ENCODE measurements at regions not wholly inside any gene's neighbourhood (a gene's known extent, or its start where the extent isn't known, plus 50 kb on each side); places are given as distances from the start of the nearest gene placed in this dataset.
A peak's percentile ranks its signal among the peaks of the same experiment; 100 is the strongest.

DNA sequence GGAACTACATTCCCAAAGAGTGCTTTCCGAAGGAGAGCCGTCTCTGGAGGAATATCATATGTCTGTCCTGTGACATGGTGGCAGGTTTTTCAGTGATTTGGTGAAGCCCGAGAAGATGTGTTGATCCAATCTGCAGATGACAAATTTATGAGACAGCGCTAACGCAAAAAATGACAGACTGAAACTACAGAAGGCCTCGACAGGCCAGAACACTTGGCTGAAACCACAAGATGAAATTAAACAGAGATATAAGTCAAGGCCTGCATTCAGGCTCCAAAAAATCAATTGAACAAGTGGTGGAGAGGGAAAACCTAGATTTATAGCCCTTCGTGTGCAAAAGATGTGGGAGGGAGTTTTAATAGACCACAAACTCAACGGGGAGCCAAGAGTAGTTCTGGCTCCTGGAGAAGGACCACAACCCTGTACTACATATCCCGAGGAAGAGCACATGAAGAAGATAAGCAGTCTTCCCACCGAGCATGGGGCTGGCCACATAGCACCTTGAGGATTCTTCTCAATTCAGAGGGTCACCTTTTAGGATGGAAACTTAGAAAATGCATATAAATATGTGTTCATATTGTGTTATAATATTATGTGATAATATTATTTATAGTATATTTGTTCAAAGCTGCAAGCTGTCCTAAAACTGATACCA is 231.3 kb upstream of the PDE10A start:
- Histone ChIP-seq H3K36me3 (no peaks in the 10 kb centered on the region), H3K27me3 (no peaks in the 10 kb centered on the region), H3K9me3 (no peaks in the 10 kb centered on the region), H3K4me3 (no peak overlapping the region)
- no peak for DNase-seq

DNA sequence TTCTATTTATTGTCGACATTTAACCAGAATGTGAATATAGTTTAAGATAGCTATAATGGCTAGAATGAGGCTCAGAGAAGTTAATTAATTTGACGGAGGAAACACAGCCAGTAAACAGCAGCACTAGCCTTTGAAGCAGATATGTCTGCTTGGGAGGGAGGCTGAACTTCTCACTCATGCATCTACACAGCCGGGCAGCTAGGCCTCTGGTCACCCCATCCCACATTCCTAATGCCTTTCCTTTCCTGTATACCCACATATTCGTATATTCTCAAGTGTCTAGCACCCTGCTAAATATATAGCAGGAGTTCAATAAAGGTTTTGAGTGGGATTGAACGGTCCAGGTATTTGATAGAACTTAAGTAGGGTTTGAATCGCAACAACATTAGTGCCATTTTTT is 230.4 kb upstream of the PDE10A start:
- H3K4me3 ChIP-seq = no peak overlapping the region
- no peaks in the 10 kb centered on the region for H3K9me3 ChIP-seq
- no peak for DNase-seq
- H3K27me3 ChIP-seq = no peaks in the 10 kb centered on the region
- no peaks in the 10 kb centered on the region for H3K36me3 ChIP-seq

DNA sequence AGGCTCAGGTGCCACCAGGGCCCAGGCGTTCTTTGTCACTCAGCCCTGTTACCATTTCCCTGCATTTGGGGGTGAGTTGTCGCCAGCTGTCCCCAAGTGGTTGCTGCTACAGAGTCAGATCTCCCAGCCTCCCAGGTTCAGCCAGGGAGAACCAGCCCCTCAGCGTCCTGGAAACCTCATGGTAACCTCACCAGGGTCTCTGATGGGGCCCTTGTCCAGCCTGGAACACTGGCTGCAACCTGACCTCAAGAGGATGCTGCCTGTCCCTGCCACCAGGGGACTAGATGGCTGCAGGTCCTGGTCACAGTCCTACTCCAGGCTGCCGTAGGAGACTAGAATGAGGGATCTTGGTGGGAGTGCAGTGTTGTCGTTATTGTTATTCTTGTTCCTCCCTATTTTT is 228.3 kb upstream of the PDE10A start:
- Histone ChIP-seq H3K36me3 (no peaks in the 10 kb centered on the region), H3K4me3 (no peak overlapping the region), H3K27me3 (no peaks in the 10 kb centered on the region), H3K9me3 (no peaks in the 10 kb centered on the region)
- no peak for DNase-seq

DNA sequence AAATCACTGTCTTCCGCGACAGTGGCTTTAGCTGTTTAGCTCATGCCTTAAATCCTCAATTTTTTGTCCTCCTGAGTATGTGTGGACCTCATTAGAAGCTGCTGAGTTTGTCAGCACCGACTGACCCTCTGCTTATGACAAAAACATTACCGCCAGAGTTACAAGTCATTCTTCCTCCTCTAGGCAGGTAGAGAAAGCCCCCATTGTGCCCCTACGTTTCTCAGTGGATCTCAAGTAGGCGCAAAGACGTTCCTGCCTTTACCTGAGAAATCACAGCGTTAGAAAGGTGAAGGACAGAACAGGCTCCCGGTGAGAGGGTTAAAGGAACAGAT is 227.3 kb upstream of the PDE10A start:
- H3K4me3 ChIP-seq = no peak overlapping the region
- H3K36me3 ChIP-seq = no peaks in the 10 kb centered on the region
- H3K9me3 ChIP-seq = no peaks in the 10 kb centered on the region
- DNase-seq = no peak
- no peaks in the 10 kb centered on the region for H3K27me3 ChIP-seq

DNA sequence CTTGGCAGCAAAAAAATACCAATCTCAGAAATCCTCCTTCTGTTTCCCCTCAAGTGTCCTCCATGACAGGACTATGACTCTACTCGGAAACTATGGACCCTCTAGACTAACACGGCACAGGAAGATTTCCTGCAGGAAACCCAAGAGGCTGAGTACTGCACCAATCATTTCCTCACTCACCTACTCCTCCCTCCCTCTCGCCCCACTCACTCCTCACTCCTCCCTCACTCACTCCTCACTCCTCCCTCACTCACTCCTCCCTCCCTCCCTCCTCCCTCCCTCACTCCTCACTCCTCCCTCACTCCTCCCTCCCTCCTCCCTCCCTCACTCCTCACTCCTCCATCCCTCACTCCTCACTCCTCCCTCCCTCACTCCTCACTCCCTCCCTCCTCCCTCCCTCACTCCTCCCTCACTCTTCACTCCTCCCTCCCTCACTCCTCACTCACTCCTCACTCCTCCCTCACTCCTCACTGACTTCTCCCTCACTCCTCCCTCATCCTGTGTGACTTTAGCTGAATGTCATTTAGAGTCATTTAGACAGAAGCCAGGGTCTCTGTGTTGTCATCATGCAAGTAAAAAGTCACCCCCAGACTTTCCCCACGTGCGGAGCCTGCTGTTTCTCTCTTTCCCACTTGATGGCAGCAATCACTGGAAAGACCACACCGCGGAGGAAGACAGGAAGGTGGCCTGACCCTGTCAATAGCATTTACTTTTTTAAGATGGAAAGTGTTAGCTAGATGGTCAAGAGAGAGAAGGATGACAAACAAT is 226.8 kb upstream of the PDE10A start:
- Histone ChIP-seq H3K4me3 (no peak overlapping the region), H3K36me3 (no peaks in the 10 kb centered on the region), H3K27me3 (no peaks in the 10 kb centered on the region), H3K9me3 (no peaks in the 10 kb centered on the region)
- peak; percentile 28 for DNase-seq

DNA sequence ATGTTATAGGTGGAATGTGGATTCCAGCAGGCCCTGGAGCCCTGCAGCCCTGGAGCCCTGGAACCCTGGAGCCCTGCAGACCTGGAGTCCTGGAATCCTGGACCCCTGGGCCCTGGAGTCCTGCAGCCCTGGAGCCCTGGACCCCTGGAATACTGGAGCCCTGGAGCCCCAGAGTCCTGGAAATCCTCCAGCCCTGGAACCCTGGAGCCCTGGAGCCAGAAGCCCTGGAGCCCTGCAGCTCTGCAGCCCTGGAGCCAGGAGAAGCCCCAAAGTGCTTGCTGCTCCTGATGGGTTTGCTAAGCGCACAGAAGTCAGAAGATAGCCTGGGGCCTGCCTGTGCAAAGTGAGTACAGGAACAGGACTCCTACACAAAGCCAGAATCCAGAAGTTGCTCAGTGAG is 223.1 kb upstream of the PDE10A start:
- H3K4me3 ChIP-seq = no peak overlapping the region
- H3K27me3 ChIP-seq = no peaks in the 10 kb centered on the region
- H3K9me3 ChIP-seq = no peaks in the 10 kb centered on the region
- DNase-seq = no peak
- H3K36me3 ChIP-seq = no peaks in the 10 kb centered on the region

DNA sequence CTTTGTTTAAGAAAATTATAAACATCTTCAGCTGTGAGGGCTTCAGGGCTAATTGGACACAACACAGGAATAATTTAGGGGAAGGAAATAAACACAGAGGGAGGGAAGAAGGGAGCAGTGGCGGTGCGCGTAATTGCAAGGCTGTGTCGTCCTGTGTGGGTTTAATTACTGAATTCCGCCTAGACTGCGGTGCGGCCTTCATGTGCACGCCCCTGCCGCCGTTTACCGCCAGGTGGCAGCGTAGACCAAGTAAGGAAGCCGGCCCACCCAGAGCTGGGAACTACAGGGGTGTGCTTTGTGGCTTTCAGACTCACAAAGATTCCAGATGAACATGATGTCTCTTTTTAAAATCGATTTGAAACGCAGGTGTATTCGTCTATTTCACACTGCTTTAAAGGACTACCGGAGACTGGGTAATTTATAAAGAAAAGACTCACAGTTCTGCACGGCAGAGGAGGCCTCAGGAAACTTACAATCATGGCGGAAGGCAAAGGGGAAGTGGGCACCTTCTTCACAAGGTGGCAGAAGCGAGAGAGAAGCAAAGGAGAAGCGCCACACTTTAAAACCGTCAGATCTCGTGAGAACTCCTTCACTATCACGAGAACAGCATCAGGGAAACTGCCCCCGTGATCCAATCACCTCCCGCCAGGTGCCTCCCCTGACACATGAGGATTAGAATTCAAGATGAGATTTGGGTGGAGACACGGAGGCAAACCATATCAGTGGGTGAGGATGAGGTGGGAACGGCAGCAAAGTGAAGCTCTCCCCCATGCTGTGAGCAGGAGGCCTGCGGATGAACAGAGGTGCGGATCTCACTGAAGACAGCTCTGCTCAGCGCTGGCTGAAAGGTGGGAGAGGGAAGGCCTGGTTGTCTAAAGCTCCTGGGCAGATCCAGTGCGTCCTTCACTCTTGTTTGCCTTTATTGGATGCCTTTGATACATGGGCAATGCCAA is 222.0 kb upstream of the PDE10A start:
- no peaks in the 10 kb centered on the region for H3K27me3 ChIP-seq
- DNase-seq = peak; percentile 60
- H3K36me3 ChIP-seq = no peaks in the 10 kb centered on the region

DNA sequence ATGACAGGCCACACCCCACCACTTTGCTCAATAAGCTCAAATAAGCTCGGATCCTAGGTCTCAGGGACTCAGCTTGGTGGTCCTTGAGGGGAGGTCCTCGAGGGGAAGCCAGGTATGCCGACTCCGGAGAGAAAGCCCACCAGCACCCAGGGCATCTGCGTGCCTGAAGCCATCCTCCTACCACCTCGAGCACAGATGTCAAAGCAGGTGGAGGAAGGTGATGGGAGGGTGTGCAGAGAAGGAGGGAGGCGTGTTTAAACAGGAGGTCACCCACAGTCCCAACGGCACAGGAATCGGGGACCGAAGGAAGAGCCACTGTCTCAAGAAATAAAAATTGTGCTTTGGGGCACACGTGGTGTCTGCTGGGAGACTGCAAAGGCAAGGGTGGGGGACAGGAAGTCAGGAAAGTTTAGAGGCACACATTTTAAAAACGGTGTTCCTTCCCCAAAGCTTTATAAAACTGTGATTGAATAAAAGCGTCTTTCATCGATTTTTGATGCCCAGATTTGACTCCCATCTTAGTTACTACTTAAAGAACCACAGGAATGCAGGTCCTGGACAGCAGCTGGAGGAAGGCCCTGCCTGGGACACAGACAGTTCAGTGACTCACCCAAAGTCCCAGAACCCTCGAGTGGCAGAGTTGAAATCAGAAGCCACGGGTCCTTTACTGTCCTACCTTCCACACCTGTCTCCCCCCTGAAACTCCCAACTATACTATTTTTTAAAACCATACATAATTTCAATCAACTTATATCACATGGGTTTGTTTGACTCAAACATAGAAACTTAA is 221.0 kb upstream of the PDE10A start:
- Histone ChIP-seq H3K36me3 (no peaks in the 10 kb centered on the region), H3K9me3 (no peaks in the 10 kb centered on the region; the same call in 1 of the 2 replicates), H3K27me3 (no peaks in the 10 kb centered on the region), H3K4me3 (no peak overlapping the region)
- DNase-seq = peak; percentile 47

More for the DNA sequence above, 222.0 kb upstream of the PDE10A start:
- no peaks in the 10 kb centered on the region; the same call in 1 of the 2 replicates for H3K9me3 ChIP-seq
- no peak overlapping the region for H3K4me3 ChIP-seq

DNA sequence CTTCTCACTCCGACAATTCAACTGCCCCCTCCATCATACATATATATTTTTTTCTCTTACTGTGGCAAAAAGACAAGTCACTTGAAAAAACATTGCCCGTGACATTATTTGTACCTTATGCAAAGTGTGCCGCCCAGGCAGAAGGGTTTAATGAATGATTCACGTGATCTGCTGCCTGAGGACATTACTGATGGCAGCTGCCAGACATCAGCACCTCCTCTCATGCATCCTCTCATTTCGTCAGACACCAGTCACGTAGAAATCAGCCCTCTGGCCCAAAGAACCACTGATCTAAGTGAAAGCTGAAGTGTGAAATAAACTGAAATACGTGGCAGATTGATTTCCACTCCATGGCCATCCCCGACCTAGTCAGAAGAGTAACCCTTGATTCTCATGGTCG is 218.8 kb upstream of the PDE10A start:
- no peak for DNase-seq

DNA sequence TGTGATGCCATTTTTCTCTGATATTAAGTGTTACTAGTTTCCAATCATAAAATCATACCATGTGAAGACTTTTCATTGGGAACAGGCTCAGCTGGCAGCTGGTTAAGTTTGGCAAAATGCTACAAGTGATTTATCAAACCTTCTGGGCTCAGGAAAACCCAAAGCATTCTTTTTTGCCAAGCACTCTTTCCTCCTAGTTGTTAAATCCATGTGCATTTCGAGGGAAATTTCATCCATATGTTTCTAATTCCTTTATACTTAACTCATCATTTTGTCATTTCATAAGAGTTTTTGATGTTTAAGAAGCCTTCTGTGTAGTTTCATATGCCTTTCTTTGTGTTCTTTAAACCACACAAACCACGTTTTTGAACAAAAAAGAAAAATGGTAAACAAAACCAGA is 217.6 kb upstream of the PDE10A start:
- DNase-seq = peak; percentile 45

More for the DNA sequence above, 218.8 kb upstream of the PDE10A start:
- no peak overlapping the region for H3K4me3 ChIP-seq
- no peaks in the 10 kb centered on the region for H3K27me3 ChIP-seq
- H3K36me3 ChIP-seq = no peaks in the 10 kb centered on the region
- H3K9me3 ChIP-seq = no peaks in the 10 kb centered on the region; the same call in 1 of the 2 replicates

DNA sequence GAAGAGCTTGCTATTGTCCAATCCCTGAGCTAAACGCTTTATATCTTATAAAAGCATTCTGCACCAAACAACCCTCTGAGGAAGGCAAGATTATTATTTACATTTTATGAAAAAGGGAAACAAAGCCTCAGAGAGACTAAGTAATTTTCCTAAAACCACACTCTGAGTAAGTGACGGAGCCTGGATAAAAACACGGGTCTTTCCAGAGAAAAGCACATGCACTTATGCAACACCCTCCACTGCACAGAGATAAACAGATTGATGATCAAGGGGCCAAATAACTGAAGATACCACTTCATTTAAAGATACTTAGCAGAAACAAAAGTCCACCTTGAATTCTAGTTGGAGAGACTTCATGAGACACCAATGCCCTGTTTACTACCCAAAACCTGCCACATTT is 214.7 kb upstream of the PDE10A start:
- Histone ChIP-seq H3K27me3 (no peaks in the 10 kb centered on the region), H3K36me3 (no peaks in the 10 kb centered on the region), H3K9me3 (no peaks in the 10 kb centered on the region; the same call in 1 of the 2 replicates), H3K4me3 (no peak overlapping the region)
- DNase-seq = no peak

More for the DNA sequence above, 217.6 kb upstream of the PDE10A start:
- no peak overlapping the region for H3K4me3 ChIP-seq
- no peaks in the 10 kb centered on the region; the same call in 1 of the 2 replicates for H3K9me3 ChIP-seq
- H3K36me3 ChIP-seq = no peaks in the 10 kb centered on the region
- H3K27me3 ChIP-seq = no peaks in the 10 kb centered on the region

DNA sequence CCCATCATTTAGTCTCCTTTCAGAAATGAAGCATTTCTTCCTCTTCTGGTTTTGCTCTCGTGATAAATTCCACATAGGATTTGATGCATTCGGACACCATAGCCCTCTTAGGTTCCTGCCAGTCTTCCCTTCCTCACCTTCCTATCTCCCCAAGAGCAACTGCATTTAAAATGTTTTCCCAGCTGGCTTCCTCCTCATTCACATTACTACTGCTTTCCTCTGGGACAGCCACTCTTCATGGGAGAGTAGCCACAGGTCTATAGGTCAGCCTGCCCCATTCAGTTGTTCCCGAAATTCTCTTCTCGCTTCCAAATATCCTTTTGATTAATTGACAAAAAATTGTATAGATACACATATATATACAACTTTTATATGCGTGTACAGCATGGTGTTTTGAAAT is 214.2 kb upstream of the PDE10A start:
- Histone ChIP-seq H3K4me3 (no peak overlapping the region), H3K27me3 (no peaks in the 10 kb centered on the region), H3K36me3 (no peaks in the 10 kb centered on the region), H3K9me3 (no peaks in the 10 kb centered on the region; the same call in 1 of the 2 replicates)
- DNase-seq = no peak

DNA sequence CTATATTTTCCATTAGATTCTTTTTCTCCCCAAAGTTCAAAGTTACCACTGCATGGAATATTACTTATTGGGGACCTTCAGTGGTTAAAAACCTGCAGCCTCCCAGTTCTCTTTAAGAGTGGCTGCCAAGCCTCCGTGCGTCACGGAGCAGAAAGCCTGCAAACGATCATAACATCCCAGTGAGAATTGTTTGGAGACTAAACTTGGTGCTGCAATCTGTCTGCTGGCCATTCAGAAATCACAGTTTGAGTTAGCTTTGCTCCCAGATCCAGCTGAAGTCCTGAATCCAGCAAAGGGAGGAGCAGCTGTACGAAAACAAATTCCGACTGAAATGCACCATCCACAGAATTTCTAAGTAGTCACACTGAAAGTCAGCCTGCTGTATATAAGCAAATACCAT is 213.5 kb upstream of the PDE10A start:
- Histone ChIP-seq H3K36me3 (no peaks in the 10 kb centered on the region), H3K9me3 (no peaks in the 10 kb centered on the region; the same call in 1 of the 2 replicates), H3K4me3 (0 out of 2 replicates have a peak overlapping the region, but pooled peaks have one; percentile 3), H3K27me3 (no peaks in the 10 kb centered on the region)
- DNase-seq = peak; percentile 64

DNA sequence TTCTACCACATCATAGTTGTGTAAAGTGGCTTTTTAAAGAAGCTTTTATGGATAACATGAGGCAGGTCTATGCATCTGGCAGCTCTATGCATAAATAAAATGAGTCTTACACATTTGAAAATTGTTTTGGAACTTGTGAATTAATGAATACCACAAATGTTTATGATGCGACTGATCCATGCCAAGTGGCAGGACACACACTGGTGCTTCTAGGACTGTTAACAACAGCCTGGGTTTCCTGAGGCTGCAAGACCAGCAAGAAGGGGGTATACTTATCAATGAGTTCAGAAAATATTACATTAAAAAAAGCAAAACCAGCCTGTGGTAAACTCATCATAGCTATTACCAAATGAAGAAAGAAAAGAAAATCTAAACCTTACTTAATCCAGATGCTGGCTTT is 212.9 kb upstream of the PDE10A start:
- H3K27me3 ChIP-seq = no peaks in the 10 kb centered on the region
- no peak overlapping the region for H3K4me3 ChIP-seq
- no peaks in the 10 kb centered on the region; the same call in 1 of the 2 replicates for H3K9me3 ChIP-seq
- DNase-seq = peak; percentile 15
- no peaks in the 10 kb centered on the region for H3K36me3 ChIP-seq

DNA sequence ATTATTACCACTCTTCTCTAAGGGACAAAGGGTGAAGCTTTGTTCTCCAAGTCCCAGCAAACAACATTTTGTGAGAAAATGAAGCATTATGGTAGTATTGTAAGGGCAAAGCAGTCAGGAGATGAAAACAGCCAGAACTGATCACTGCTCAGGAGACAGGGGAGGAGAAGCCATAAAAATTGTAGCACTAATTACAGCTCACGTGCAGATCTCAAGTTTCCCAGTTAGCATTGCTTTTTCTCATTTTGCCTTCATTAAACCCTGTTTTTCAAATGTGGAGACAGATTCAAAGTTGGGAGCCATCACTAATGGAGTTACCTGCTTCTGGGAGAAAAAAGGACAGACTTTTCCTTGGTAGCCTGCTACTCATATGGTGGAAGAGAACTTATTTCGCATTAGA is 210.9 kb upstream of the PDE10A start:
- Histone ChIP-seq H3K36me3 (no peaks in the 10 kb centered on the region), H3K27me3 (no peaks in the 10 kb centered on the region; the same call in 1 of the 2 replicates), H3K4me3 (no peak overlapping the region), H3K9me3 (peaks cover 9% of the 10 kb centered on the region)
- no peak for DNase-seq

DNA sequence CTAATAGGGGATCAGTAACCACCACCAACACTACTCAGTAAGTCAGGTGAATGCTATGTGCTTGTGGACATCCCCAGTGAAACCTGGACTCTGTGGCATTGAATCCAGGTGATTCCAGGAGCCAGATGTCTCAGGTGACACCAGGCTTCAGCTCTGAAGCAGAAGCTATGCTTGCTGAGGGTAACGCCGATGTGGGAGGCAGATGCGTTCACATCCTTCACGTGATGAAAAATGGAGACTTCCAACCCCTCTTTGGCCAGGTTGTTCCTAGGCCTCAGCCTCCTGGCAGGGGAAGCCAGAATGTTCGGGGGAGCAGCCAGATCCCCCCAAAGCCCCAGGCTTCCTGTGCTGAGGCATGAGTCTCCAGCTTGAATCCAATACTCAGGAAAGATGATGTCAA is 209.8 kb upstream of the PDE10A start:
- Histone ChIP-seq H3K4me3 (no peak overlapping the region), H3K27me3 (no peaks in the 10 kb centered on the region; the same call in 1 of the 2 replicates), H3K9me3 (peaks cover 9% of the 10 kb centered on the region), H3K36me3 (no peaks in the 10 kb centered on the region)
- DNase-seq = no peak
